ENCODE measurements at regions not wholly inside any gene's neighbourhood (a gene's known extent, or its start where the extent isn't known, plus 50 kb on each side); places are given as distances from the start of the nearest gene placed in this dataset.

GRCh38 chr5:56564541-56565282, 250.6 kb upstream of the MAP3K1 start:
- TF ChIP-seq ZFX (IDR thresholded peaks at IDR 0.05; ENCODE audit: borderline replicate concordance) (no peak), CTCF (IDR thresholded peaks at IDR 0.05) (no peak)

GRCh38 chr5:56561455-56561854, 253.9 kb upstream of the MAP3K1 start:
- TF ChIP-seq ZFX (IDR thresholded peaks at IDR 0.05; ENCODE audit: borderline replicate concordance) (no peak), CTCF (IDR thresholded peaks at IDR 0.05) (no peak)

More at GRCh38 chr5:56564541-56565282, 250.6 kb upstream of the MAP3K1 start:
- no peak overlapping the region for H3K27ac ChIP-seq

GRCh38 chr5:56558131-56558745, 257.1 kb upstream of the MAP3K1 start:
- H3K27ac ChIP-seq = no peak overlapping the region
- no peak for TF ChIP-seq ZFX (IDR thresholded peaks at IDR 0.05; ENCODE audit: borderline replicate concordance)
- TF ChIP-seq CTCF (IDR thresholded peaks at IDR 0.05) = no peak

More at GRCh38 chr5:56561455-56561854, 253.9 kb upstream of the MAP3K1 start:
- H3K27ac ChIP-seq = no peak overlapping the region

GRCh38 chr5:56557198-56557597, 258.2 kb upstream of the MAP3K1 start:
- H3K27ac ChIP-seq = no peak overlapping the region

GRCh38 chr5:56552612-56553268, 262.6 kb upstream of the MAP3K1 start:
- no peak for TF ChIP-seq CTCF (IDR thresholded peaks at IDR 0.05)
- TF ChIP-seq ZFX (IDR thresholded peaks at IDR 0.05; ENCODE audit: borderline replicate concordance) = no peak
- H3K27ac ChIP-seq = no peak overlapping the region

More at GRCh38 chr5:56557198-56557597, 258.2 kb upstream of the MAP3K1 start:
- TF ChIP-seq ZFX (IDR thresholded peaks at IDR 0.05; ENCODE audit: borderline replicate concordance) (no peak), CTCF (IDR thresholded peaks at IDR 0.05) (no peak)

GRCh38 chr5:56550227-56550626, 265.1 kb upstream of the MAP3K1 start:
- no peak overlapping the region for H3K27ac ChIP-seq
- TF ChIP-seq CTCF (IDR thresholded peaks at IDR 0.05) (no peak), ZFX (IDR thresholded peaks at IDR 0.05; ENCODE audit: borderline replicate concordance) (no peak)
